ENCODE measurements at regions not wholly inside any gene's neighbourhood (a gene's known extent, or its start where the extent isn't known, plus 50 kb on each side); places are given as distances from the start of the nearest gene placed in this dataset.

- TF ChIP-seq CTCF (IDR thresholded peaks at IDR 0.05; ENCODE audit: extremely low read depth in 1 of 2, insufficient read depth in 1 of 2, low read depth in 1 of 2, low read length in 2 of 2), result no peak
- no peak for TF ChIP-seq POLR2A (IDR thresholded peaks at IDR 0.05; ENCODE audit: low read depth, low read length)
Measured at GRCh38 chr15:81922143-81922542, 123.7 kb downstream of the MEX3B start.
